Sigmoid colon (tissue), 4 donors: ENCODE measurements at regions not wholly inside any gene's neighbourhood (a gene's known extent, or its start where the extent isn't known, plus 50 kb on each side); places are given as distances from the start of the nearest gene placed in this dataset.

Experiments used
- EP300 ChIP-seq, 4 donors: sonication (generic); formaldehyde crosslinking; IDR thresholded peaks; one replicate each; pipeline ENCODE4 v1.6.1; 2017; ENCODE audit warnings: antibody characterized with exemption in 4 of 4
- POLR2A ChIP-seq, 2 donors: fragments of 450-650 bp; IDR thresholded peaks; one replicate each; pipeline ENCODE4 v1.6.1; 2016; ENCODE audit warnings: antibody characterized with exemption in 2 of 2, mild to moderate bottlenecking in 2 of 2, moderate library complexity in 2 of 2
- POLR2AphosphoS5 ChIP-seq, 4 donors: sonication (generic); formaldehyde crosslinking; IDR thresholded peaks; one replicate each; pipeline ENCODE4 v1.6.1; 2017; ENCODE audit warnings: antibody characterized with exemption in 4 of 4
- TF ChIP-seq, protein P1 (sequence below), 4 experiments: fragments of 450-650 bp in 3 of 4; fragments of 200-600 bp in 1 of 4; IDR thresholded peaks; one replicate each; pipeline ENCODE4 v1.5.1; 2016 to 2019; ENCODE audit warnings: antibody characterized with exemption in 4 of 4, mild to moderate bottlenecking in 3 of 4, moderate library complexity in 2 of 4

DNA sequence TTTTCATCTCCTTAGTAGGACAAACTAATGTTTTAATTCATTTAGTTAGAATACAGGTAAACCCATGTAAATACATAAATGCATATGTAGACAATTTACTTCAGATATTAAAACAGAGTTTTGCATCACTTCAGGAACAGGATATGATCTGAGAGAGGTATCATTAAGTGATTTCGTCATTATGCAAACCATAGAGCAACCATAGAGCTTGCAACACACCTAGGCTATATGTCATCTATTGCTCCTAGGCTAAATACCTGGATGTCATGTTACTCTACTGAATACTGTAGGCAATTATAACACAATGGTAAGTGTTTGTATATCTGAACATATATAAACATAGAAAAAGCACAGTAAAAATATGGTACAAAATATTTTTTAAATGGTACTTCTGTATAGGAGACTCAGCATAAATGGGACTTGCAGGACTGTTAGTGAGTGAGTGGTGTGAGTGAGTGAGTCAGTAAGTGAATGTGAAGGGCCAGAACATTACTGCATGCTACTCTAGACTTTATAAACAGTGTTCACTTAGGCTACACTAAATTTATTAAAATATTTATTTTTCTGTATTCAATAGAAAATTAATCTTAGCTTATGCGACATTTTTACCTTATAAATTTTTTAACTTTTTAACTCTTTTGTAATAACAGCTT is 1377.5 kb upstream of the CDH9 start:
- TF ChIP-seq, protein P1, sequence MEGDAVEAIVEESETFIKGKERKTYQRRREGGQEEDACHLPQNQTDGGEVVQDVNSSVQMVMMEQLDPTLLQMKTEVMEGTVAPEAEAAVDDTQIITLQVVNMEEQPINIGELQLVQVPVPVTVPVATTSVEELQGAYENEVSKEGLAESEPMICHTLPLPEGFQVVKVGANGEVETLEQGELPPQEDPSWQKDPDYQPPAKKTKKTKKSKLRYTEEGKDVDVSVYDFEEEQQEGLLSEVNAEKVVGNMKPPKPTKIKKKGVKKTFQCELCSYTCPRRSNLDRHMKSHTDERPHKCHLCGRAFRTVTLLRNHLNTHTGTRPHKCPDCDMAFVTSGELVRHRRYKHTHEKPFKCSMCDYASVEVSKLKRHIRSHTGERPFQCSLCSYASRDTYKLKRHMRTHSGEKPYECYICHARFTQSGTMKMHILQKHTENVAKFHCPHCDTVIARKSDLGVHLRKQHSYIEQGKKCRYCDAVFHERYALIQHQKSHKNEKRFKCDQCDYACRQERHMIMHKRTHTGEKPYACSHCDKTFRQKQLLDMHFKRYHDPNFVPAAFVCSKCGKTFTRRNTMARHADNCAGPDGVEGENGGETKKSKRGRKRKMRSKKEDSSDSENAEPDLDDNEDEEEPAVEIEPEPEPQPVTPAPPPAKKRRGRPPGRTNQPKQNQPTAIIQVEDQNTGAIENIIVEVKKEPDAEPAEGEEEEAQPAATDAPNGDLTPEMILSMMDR (IDR thresholded peaks at IDR 0.05): no peak
- no peak for TF ChIP-seq EP300 (IDR thresholded peaks at IDR 0.05)
- TF ChIP-seq POLR2A (IDR thresholded peaks at IDR 0.05): no peak
- TF ChIP-seq POLR2AphosphoS5 (IDR thresholded peaks at IDR 0.05): no peak
